Neutrophil (primary cell): ENCODE measurements at regions not wholly inside any gene's neighbourhood (a gene's known extent, or its start where the extent isn't known, plus 50 kb on each side); places are given as distances from the start of the nearest gene placed in this dataset.

Source experiments
- H3K27ac ChIP-seq: fragments of 200-600 bp; sonication (generic); 2 replicates; pipeline ENCODE4 v1.5.1; 2016; ENCODE audit warnings: mild to moderate bottlenecking, moderate library complexity
- H3K27me3 ChIP-seq: fragments of 200-600 bp; sonication (generic); 2 replicates; pipeline ENCODE4 v1.6.0; 2016; ENCODE audit warnings: mild to moderate bottlenecking
- H3K36me3 ChIP-seq: fragments of 200-600 bp; sonication (generic); 2 replicates; pipeline ENCODE4 v1.5.1; 2017
- H3K4me1 ChIP-seq, 2 experiments: fragments of 200-600 bp in 1 of 2; sonication (generic) in 1 of 2; 1 replicate in 1 of 2; 2 replicates in 1 of 2; pipeline versions ENCODE4 v1.5.1 to v1.6.1; 2013 to 2016; ENCODE audit warnings: low read depth in 1 of 2, low read length in 1 of 2, mild to moderate bottlenecking in 1 of 2, moderate library complexity in 1 of 2; ENCODE audit not compliant: control insufficient read depth in 1 of 2, insufficient read depth in 1 of 2
- H3K4me3 ChIP-seq, 2 experiments: fragments of 200-600 bp in 1 of 2; sonication (generic) in 1 of 2; 1 replicate in 1 of 2; 2 replicates in 1 of 2; pipeline ENCODE4 v1.5.1; 2013 to 2016; ENCODE audit warnings: low read depth in 1 of 2, low read length in 1 of 2, mild to moderate bottlenecking in 1 of 2, moderate library complexity in 1 of 2
- H3K9me3 ChIP-seq: fragments of 200-600 bp; sonication (generic); 2 replicates; pipeline ENCODE4 v1.5.1; 2016
- CTCF ChIP-seq: fragments of 200-600 bp; sonication (generic); IDR thresholded peaks from 2 replicates; pipeline ENCODE4 v1.5.1; 2016; ENCODE audit warnings: antibody characterized with exemption

- no peak for TF ChIP-seq CTCF
Measured at GRCh38 chr4:129353490-129353889, 257.5 kb downstream of the C4orf33 start.

GRCh38 chr4:129355031-129355430 lies 259.1 kb downstream of the C4orf33 start:
- H3K9me3 ChIP-seq: no peaks in the 10 kb centered on the region
- no peaks in the 10 kb centered on the region for H3K36me3 ChIP-seq
- peaks cover 39% of the 10 kb centered on the region for H3K27me3 ChIP-seq
- no peak overlapping the region for H3K4me3 ChIP-seq
- TF ChIP-seq CTCF: no peak
- H3K27ac ChIP-seq: no peak overlapping the region
- H3K4me1 ChIP-seq: no peaks in the 10 kb centered on the region

More at GRCh38 chr4:129353490-129353889, 257.5 kb downstream of the C4orf33 start:
- no peaks in the 10 kb centered on the region for H3K36me3 ChIP-seq
- H3K9me3 ChIP-seq: no peaks in the 10 kb centered on the region
- no peak overlapping the region for H3K4me3 ChIP-seq
- peaks cover 41% of the 10 kb centered on the region for H3K27me3 ChIP-seq
- no peaks in the 10 kb centered on the region for H3K4me1 ChIP-seq
- H3K27ac ChIP-seq: no peak overlapping the region

GRCh38 chr4:129355516-129355915 lies 259.6 kb downstream of the C4orf33 start:
- H3K9me3 ChIP-seq: no peaks in the 10 kb centered on the region
- no peak overlapping the region for H3K27ac ChIP-seq
- H3K4me1 ChIP-seq: no peaks in the 10 kb centered on the region
- no peak overlapping the region for H3K4me3 ChIP-seq
- TF ChIP-seq CTCF: no peak
- no peaks in the 10 kb centered on the region for H3K36me3 ChIP-seq
- H3K27me3 ChIP-seq: peaks cover 35% of the 10 kb centered on the region

GRCh38 chr4:129358571-129358970 lies 262.6 kb downstream of the C4orf33 start:
- Histone ChIP-seq H3K9me3 (no peaks in the 10 kb centered on the region), H3K36me3 (no peaks in the 10 kb centered on the region), H3K4me1 (no peaks in the 10 kb centered on the region), H3K27me3 (peaks cover 20% of the 10 kb centered on the region), H3K4me3 (no peak overlapping the region), H3K27ac (no peak overlapping the region)
- TF ChIP-seq CTCF: no peak

GRCh38 chr4:129359461-129359860 lies 263.5 kb downstream of the C4orf33 start:
- no peak overlapping the region for H3K27ac ChIP-seq
- H3K9me3 ChIP-seq: no peaks in the 10 kb centered on the region
- no peak for TF ChIP-seq CTCF
- no peaks in the 10 kb centered on the region for H3K36me3 ChIP-seq
- no peaks in the 10 kb centered on the region for H3K4me1 ChIP-seq
- peaks cover 12% of the 10 kb centered on the region for H3K27me3 ChIP-seq
- H3K4me3 ChIP-seq: no peak overlapping the region

- peak; percentile 45 for TF ChIP-seq CTCF
- Histone ChIP-seq H3K4me3 (no peak overlapping the region), H3K27me3 (no peaks in the 10 kb centered on the region), H3K9me3 (no peaks in the 10 kb centered on the region), H3K36me3 (no peaks in the 10 kb centered on the region), H3K27ac (no peak overlapping the region), H3K4me1 (no peaks in the 10 kb centered on the region)
Measured at GRCh38 chr4:129362691-129363274, 266.8 kb downstream of the C4orf33 start.
